ENCODE measurements at regions not wholly inside any gene's neighbourhood (a gene's known extent, or its start where the extent isn't known, plus 50 kb on each side); places are given as distances from the start of the nearest gene placed in this dataset.

DNA sequence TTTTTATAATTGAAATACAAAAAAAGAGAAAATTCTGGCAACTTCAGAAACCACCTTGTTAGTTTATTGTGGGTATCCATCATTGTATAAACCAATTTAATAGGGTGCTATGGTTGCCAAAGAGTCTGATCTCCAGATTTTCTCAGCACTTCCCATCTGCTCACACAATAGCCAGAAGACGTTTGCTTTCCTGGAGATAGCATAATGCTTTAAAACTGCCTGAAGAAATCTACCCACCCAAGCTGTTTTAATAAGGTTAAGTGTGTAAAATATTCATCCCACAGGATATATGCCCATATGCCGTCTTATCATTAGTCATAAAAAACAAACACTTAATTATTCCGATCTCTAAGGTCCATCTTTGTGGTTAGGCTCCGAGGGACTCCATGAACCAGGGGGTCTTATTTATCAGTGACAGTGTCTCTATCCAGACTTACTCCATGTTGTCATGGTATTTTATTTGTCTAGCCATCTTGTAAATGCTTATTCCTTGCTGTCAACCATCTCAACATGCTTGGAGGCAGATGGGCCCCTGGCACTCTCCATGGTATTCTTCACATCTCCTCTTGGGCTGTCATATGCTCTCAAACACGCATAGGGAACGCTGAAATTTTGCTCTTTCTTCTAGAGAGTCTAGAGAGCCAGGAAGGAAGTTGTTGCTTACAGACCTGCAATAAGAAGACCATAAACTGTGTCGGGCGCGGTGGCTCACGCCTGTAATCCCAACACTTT, 58.5 kb downstream of the MAP10 start:
- H3K4ac ChIP-seq (replicated peaks; ENCODE audit: insufficient read length, low read depth, low read length) = no peak overlapping the region
- no peak for FAIRE-seq
- CTCF ChIA-PET (ENCODE audit: partially characterized antibody) = interaction anchor here (1.5 to 5.2 kb wide), 2 partner anchors 16 to 37 kb away, joined by 6 to 24 read pairs; no protein-coding TSS in a partner anchor
- TF ChIP-seq HDAC2 (IDR thresholded peaks at IDR 0.05; ENCODE audit: borderline replicate concordance in 1 of 2, low read depth in 2 of 2, low read length in 2 of 2) = no peak
- no peak for TF ChIP-seq NANOG (IDR thresholded peaks at IDR 0.05; ENCODE audit: insufficient read depth, low read depth, low read length, poor library complexity, severe bottlenecking)
- TF ChIP-seq FOSL1 (IDR thresholded peaks at IDR 0.05; ENCODE audit: insufficient read depth, low read depth, low read length) = no peak
- TF ChIP-seq, protein P1, sequence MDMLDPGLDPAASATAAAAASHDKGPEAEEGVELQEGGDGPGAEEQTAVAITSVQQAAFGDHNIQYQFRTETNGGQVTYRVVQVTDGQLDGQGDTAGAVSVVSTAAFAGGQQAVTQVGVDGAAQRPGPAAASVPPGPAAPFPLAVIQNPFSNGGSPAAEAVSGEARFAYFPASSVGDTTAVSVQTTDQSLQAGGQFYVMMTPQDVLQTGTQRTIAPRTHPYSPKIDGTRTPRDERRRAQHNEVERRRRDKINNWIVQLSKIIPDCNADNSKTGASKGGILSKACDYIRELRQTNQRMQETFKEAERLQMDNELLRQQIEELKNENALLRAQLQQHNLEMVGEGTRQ (IDR thresholded peaks at IDR 0.05; ENCODE audit: low read length) = no peak
- TF ChIP-seq, protein P2, sequence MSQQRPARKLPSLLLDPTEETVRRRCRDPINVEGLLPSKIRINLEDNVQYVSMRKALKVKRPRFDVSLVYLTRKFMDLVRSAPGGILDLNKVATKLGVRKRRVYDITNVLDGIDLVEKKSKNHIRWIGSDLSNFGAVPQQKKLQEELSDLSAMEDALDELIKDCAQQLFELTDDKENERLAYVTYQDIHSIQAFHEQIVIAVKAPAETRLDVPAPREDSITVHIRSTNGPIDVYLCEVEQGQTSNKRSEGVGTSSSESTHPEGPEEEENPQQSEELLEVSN (IDR thresholded peaks at IDR 0.05) = no peak
- no peak for TF ChIP-seq JUN (IDR thresholded peaks at IDR 0.05; ENCODE audit: low read depth, low read length)
- TF ChIP-seq GABPA (IDR thresholded peaks at IDR 0.05; ENCODE audit: borderline replicate concordance, insufficient read depth, low read length) = no peak
- TF ChIP-seq GTF2F1 (IDR thresholded peaks at IDR 0.05; ENCODE audit: borderline replicate concordance, low read depth, low read length) = no peak
- TF ChIP-seq KDM5A (IDR thresholded peaks at IDR 0.05; ENCODE audit: low read length) = no peak
- no peak for TF ChIP-seq ZNF274 (IDR thresholded peaks at IDR 0.05; ENCODE audit: borderline replicate concordance, extremely low read depth, low read length)

More for the DNA sequence above, 58.5 kb downstream of the MAP10 start:
- no peak overlapping the region for H2AFZ ChIP-seq (ENCODE audit: low read length)
- H3K79me2 ChIP-seq (ENCODE audit: control insufficient read depth in 1 of 2, insufficient read depth in 2 of 2, low read length in 2 of 2) = no peaks in the 10 kb centered on the region
- H3K23me2 ChIP-seq (ENCODE audit: low read depth, low read length) = no peaks in the 10 kb centered on the region
- H4K20me1 ChIP-seq (replicated peaks in 1 of 2; ENCODE audit: control insufficient read depth in 1 of 2, insufficient read depth in 2 of 2, low read length in 2 of 2) = no peaks in the 10 kb centered on the region
- no peak overlapping the region for H2AK5ac ChIP-seq (ENCODE audit: low read depth, low read length)
- no peak overlapping the region for H4K5ac ChIP-seq (ENCODE audit: insufficient read length, low read depth, low read length)
- POLR2A ChIA-PET (ENCODE audit: partially characterized antibody) = interaction anchor here (1.2 kb wide), 1 partner anchor 9 kb away, joined by 3 read pairs; no protein-coding TSS in a partner anchor
- H3K27ac ChIP-seq (ENCODE audit: low read depth, low read length) = no peak overlapping the region
- H4K8ac ChIP-seq (ENCODE audit: extremely low read depth, insufficient read depth, low read length) = no peak overlapping the region
- H3K14ac ChIP-seq (ENCODE audit: insufficient read length) = no peak overlapping the region
- H3K36me3 ChIP-seq (ENCODE audit: control insufficient read depth in 2 of 4, insufficient read depth in 4 of 4, low read length in 3 of 4) = no peaks in the 10 kb centered on the region
- H2BK15ac ChIP-seq (ENCODE audit: low read length) = no peak overlapping the region
- H3K79me1 ChIP-seq (ENCODE audit: low read depth, low read length) = no peaks in the 10 kb centered on the region
- DNase-seq (ENCODE audit: low read depth in 1 of 2, low spot score in 2 of 2) = no peak
- no peak overlapping the region for H3K4me2 ChIP-seq (ENCODE audit: insufficient read depth in 1 of 2, low read depth in 2 of 2, low read length in 2 of 2)
- H3K23ac ChIP-seq (ENCODE audit: insufficient read length) = no peak overlapping the region
- H2BK20ac ChIP-seq (ENCODE audit: low read length) = no peak overlapping the region
- no peak overlapping the region for H2BK5ac ChIP-seq (ENCODE audit: low read depth, low read length)
- no peak overlapping the region for H3K18ac ChIP-seq (ENCODE audit: extremely low read depth, low read length)
- H3K27me3 ChIP-seq (replicated peaks in 1 of 4; ENCODE audit: control insufficient read depth in 3 of 4, extremely low read depth in 1 of 4, insufficient read depth in 3 of 4, low read length in 3 of 4) = no peaks in the 10 kb centered on the region
- H3K4me3 ChIP-seq (ENCODE audit: extremely low read depth in 1 of 4, insufficient read depth in 2 of 4, low read depth in 3 of 4, low read length in 4 of 4) = no peak overlapping the region
- WGBS, 2 experiments (ENCODE audit: extremely low coverage in 1 of 2, insufficient coverage in 1 of 2, insufficient read length in 1 of 2, insufficient replicate concordance in 2 of 2, low coverage in 1 of 2, low lambda C conversion rate in 2 of 2, missing lambda C conversion rate in 1 of 2) = 86% methylated on average over 10 of the region's 10 CpGs; no CpG with 5 or more reads in 1 of the 2 experiments
- H2BK120ac ChIP-seq (replicated peaks; ENCODE audit: low read depth, low read length) = no peak overlapping the region
- no peak overlapping the region for H4K91ac ChIP-seq (replicated peaks; ENCODE audit: insufficient read length, low read length)
- H2BK12ac ChIP-seq (ENCODE audit: low read depth, low read length) = no peak overlapping the region
- no peak overlapping the region for H3K56ac ChIP-seq (replicated peaks; ENCODE audit: insufficient read length, low read depth, low read length)
- H3K9me3 ChIP-seq (ENCODE audit: insufficient read depth in 2 of 2, low read depth in 1 of 2, low read length in 1 of 2) = no peaks in the 10 kb centered on the region
- H3K4me1 ChIP-seq (replicated peaks in 1 of 4; ENCODE audit: control insufficient read depth in 3 of 4, insufficient read depth in 4 of 4, low read length in 3 of 4) = no peaks in the 10 kb centered on the region
- H3K9ac ChIP-seq (replicated peaks in 1 of 4; ENCODE audit: extremely low read depth in 1 of 4, low read depth in 3 of 4, low read length in 3 of 4) = no peak overlapping the region
